ENCODE measurements at regions not wholly inside any gene's neighbourhood (a gene's known extent, or its start where the extent isn't known, plus 50 kb on each side); places are given as distances from the start of the nearest gene placed in this dataset.

DNA sequence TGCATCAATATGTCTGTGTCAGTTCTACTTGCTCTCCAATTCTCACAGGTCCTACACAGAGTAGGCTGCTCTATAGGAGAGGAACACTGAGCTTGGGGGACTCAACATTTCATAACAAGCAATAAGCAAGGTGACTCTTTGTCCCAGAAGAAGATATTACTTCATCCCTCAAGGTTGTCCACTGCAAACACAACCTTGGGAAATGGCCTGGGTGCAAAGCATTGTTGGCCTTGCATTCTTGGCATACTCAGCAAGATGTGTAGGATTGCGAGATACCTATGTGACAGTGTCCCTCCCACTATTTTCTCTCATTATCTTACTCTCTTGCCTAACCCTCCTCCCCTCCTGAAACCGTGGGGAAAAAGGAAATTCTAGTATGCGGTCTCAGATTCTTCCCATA lies 169.8 kb upstream of the FREM1 start (continued):
- no peak for TF ChIP-seq SOX6 (IDR thresholded peaks at IDR 0.05)
- peak; percentile 99 for TF ChIP-seq SOX6 (CRISPR knock-in tag; IDR thresholded peaks at IDR 0.05)
- TF ChIP-seq JUND (CRISPR knock-in tag; IDR thresholded peaks at IDR 0.05): peak; percentile 77; the same call in 1 of the 2 replicates
- TF ChIP-seq, protein P1, sequence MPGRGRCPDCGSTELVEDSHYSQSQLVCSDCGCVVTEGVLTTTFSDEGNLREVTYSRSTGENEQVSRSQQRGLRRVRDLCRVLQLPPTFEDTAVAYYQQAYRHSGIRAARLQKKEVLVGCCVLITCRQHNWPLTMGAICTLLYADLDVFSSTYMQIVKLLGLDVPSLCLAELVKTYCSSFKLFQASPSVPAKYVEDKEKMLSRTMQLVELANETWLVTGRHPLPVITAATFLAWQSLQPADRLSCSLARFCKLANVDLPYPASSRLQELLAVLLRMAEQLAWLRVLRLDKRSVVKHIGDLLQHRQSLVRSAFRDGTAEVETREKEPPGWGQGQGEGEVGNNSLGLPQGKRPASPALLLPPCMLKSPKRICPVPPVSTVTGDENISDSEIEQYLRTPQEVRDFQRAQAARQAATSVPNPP (CRISPR knock-in tag; IDR thresholded peaks at IDR 0.05): 0 out of 2 replicates have a peak, but pooled peaks have one; percentile 39
- peak; percentile 96 for TF ChIP-seq SALL1 (CRISPR knock-in tag; IDR thresholded peaks at IDR 0.05)
- TF ChIP-seq ZNF570 (CRISPR knock-in tag; IDR thresholded peaks at IDR 0.05; ENCODE audit: borderline replicate concordance): no peak
- TF ChIP-seq SP5 (CRISPR knock-in tag; IDR thresholded peaks at IDR 0.05; ENCODE audit: borderline replicate concordance, low read depth): peak; percentile 98
- peak; percentile 84; the same call in 1 of the 2 replicates for TF ChIP-seq TRIM24 (CRISPR knock-in tag; IDR thresholded peaks at IDR 0.05)
- no peak for TF ChIP-seq ZNF839 (CRISPR knock-in tag; IDR thresholded peaks at IDR 0.05; ENCODE audit: borderline replicate concordance)
- no peak for TF ChIP-seq ZNF468 (CRISPR knock-in tag; IDR thresholded peaks at IDR 0.05)
- no peak for TF ChIP-seq REL (CRISPR knock-in tag; conservative IDR thresholded peaks at IDR 0.05)
- TF ChIP-seq NR2F2 (IDR thresholded peaks at IDR 0.05; ENCODE audit: borderline replicate concordance, low read depth): no peak; the same call in 1 of the 2 replicates
- peak; percentile 94 for TF ChIP-seq FOXA3 (CRISPR knock-in tag; IDR thresholded peaks at IDR 0.05)
- TF ChIP-seq ZNF264 (CRISPR knock-in tag; IDR thresholded peaks at IDR 0.05): peak; percentile 47; the same call in 1 of the 2 replicates
- TF ChIP-seq HOXD1 (CRISPR knock-in tag; IDR thresholded peaks at IDR 0.05): no peak
- TF ChIP-seq KAT7 (CRISPR knock-in tag; IDR thresholded peaks at IDR 0.05; ENCODE audit: borderline replicate concordance): no peak
- TF ChIP-seq, protein P2, sequence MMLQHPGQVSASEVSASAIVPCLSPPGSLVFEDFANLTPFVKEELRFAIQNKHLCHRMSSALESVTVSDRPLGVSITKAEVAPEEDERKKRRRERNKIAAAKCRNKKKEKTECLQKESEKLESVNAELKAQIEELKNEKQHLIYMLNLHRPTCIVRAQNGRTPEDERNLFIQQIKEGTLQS (CRISPR knock-in tag; IDR thresholded peaks at IDR 0.05): peak; percentile 74
- TF ChIP-seq ZNF335 (CRISPR knock-in tag; IDR thresholded peaks at IDR 0.05): no peak
- TF ChIP-seq KDM5A (IDR thresholded peaks at IDR 0.05; ENCODE audit: borderline replicate concordance, low read length): no peak
- TF ChIP-seq, protein P3, sequence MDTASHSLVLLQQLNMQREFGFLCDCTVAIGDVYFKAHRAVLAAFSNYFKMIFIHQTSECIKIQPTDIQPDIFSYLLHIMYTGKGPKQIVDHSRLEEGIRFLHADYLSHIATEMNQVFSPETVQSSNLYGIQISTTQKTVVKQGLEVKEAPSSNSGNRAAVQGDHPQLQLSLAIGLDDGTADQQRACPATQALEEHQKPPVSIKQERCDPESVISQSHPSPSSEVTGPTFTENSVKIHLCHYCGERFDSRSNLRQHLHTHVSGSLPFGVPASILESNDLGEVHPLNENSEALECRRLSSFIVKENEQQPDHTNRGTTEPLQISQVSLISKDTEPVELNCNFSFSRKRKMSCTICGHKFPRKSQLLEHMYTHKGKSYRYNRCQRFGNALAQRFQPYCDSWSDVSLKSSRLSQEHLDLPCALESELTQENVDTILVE (CRISPR knock-in tag; IDR thresholded peaks at IDR 0.05): peak; percentile 70
- peak; percentile 91 to 95 for TF ChIP-seq EP300 (IDR thresholded peaks at IDR 0.05; ENCODE audit: low read depth in 2 of 2, low read length in 2 of 2)
- TF ChIP-seq EP300 (CRISPR knock-in tag; IDR thresholded peaks at IDR 0.05; ENCODE audit: borderline replicate concordance): peak; percentile 95
- TF ChIP-seq ETV6 (CRISPR knock-in tag; conservative IDR thresholded peaks at IDR 0.05): no peak
- TF ChIP-seq MIXL1 (CRISPR knock-in tag; IDR thresholded peaks at IDR 0.05): peak; percentile 95
- TF ChIP-seq ZNF256 (CRISPR knock-in tag; conservative IDR thresholded peaks at IDR 0.05): no peak
- TF ChIP-seq, protein P4, sequence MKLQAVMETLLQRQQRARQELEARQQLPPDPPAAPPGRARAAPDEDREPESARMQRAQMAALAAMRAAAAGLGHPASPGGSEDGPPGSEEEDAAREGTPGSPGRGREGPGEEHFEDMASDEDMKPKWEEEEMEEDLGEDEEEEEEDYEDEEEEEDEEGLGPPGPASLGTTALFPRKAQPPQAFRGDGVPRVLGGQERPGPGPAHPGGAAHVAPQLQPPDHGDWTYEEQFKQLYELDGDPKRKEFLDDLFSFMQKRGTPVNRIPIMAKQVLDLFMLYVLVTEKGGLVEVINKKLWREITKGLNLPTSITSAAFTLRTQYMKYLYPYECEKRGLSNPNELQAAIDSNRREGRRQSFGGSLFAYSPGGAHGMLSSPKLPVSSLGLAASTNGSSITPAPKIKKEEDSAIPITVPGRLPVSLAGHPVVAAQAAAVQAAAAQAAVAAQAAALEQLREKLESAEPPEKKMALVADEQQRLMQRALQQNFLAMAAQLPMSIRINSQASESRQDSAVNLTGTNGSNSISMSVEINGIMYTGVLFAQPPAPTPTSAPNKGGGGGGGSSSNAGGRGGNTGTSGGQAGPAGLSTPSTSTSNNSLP (IDR thresholded peaks at IDR 0.05; ENCODE audit: low read depth, low read length): peak; percentile 80
- TF ChIP-seq HNF4G (IDR thresholded peaks at IDR 0.05; ENCODE audit: borderline replicate concordance, low read depth, low read length): peak; percentile 74
- no peak for TF ChIP-seq HNF4G (CRISPR knock-in tag; IDR thresholded peaks at IDR 0.05; ENCODE audit: borderline replicate concordance, low read depth)
- TF ChIP-seq ZNF136 (CRISPR knock-in tag; IDR thresholded peaks at IDR 0.05; ENCODE audit: low read depth): no peak

Data from HepG2 (cell line).